ENCODE measurements at regions not wholly inside any gene's neighbourhood (a gene's known extent, or its start where the extent isn't known, plus 50 kb on each side); places are given as distances from the start of the nearest gene placed in this dataset.

DNA sequence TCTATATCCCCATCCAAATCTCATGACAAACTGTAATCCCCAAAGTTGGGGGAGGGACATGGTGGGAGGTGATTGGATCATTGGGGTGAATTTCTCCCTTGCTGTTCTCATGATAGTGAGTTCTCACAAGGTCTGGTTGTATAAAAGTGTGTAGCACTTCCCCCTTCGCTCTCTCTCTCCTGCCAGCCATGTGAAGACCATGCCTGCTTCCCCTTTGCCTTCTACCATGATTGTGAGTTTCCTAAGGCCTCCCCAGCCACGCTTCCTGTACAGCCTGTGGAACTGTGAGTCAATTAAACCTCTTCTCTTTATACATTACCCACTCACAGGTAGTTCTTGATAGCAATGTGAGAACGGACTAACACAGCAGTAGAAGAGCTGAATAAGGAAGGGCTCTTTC lies 62.6 kb upstream of the VASH1 start:
- intact Hi-C loops (cut with micrococcal nuclease; ENCODE audit: unreplicated experiment) = no loop called here
- no TSS peak for BruUV-seq (replicated peaks)
- no peak overlapping the region for H3K4me3 ChIP-seq (ENCODE audit: low read depth, low read length, poor library complexity, severe bottlenecking)
- no peak overlapping the region for H3K27ac ChIP-seq (ENCODE audit: low read depth, low read length, poor library complexity, severe bottlenecking)
- no peaks in the 10 kb centered on the region for H3K9me3 ChIP-seq (ENCODE audit: low read depth, low read length, poor library complexity, severe bottlenecking)
- H3K27me3 ChIP-seq (replicated peaks; ENCODE audit: insufficient read depth, low read depth, low read length, poor library complexity) = no peaks in the 10 kb centered on the region
- no peaks in the 10 kb centered on the region for H3K36me3 ChIP-seq (ENCODE audit: insufficient read depth, low read length, poor library complexity, severe bottlenecking)
- H3K4me1 ChIP-seq (ENCODE audit: insufficient read depth, low read length, poor library complexity, severe bottlenecking) = no peaks in the 10 kb centered on the region
- CTCF ChIA-PET = no interaction called here
- TF ChIP-seq EZH2 (IDR thresholded peaks at IDR 0.05; ENCODE audit: borderline replicate concordance, low read depth, low read length, poor library complexity, severe bottlenecking) = no peak
- TF ChIP-seq, protein P1, sequence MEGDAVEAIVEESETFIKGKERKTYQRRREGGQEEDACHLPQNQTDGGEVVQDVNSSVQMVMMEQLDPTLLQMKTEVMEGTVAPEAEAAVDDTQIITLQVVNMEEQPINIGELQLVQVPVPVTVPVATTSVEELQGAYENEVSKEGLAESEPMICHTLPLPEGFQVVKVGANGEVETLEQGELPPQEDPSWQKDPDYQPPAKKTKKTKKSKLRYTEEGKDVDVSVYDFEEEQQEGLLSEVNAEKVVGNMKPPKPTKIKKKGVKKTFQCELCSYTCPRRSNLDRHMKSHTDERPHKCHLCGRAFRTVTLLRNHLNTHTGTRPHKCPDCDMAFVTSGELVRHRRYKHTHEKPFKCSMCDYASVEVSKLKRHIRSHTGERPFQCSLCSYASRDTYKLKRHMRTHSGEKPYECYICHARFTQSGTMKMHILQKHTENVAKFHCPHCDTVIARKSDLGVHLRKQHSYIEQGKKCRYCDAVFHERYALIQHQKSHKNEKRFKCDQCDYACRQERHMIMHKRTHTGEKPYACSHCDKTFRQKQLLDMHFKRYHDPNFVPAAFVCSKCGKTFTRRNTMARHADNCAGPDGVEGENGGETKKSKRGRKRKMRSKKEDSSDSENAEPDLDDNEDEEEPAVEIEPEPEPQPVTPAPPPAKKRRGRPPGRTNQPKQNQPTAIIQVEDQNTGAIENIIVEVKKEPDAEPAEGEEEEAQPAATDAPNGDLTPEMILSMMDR (conservative IDR thresholded peaks at IDR 0.05; ENCODE audit: low read depth, low read length) = no peak
- no peak for DNase-seq (ENCODE audit: low spot score)
- POLR2A ChIA-PET (ENCODE audit: low non-redundant PET) = no interaction called here

GRCh38 chr14:76699209-76699938 lies 61.9 kb upstream of the VASH1 start:
- no TSS peak for BruUV-seq (replicated peaks)
- Histone ChIP-seq H3K36me3 (ENCODE audit: insufficient read depth, low read length, poor library complexity, severe bottlenecking) (no peaks in the 10 kb centered on the region), H3K9me3 (ENCODE audit: low read depth, low read length, poor library complexity, severe bottlenecking) (no peaks in the 10 kb centered on the region), H3K27ac (ENCODE audit: low read depth, low read length, poor library complexity, severe bottlenecking) (no peak overlapping the region), H3K27me3 (replicated peaks; ENCODE audit: insufficient read depth, low read depth, low read length, poor library complexity) (no peaks in the 10 kb centered on the region), H3K4me1 (ENCODE audit: insufficient read depth, low read length, poor library complexity, severe bottlenecking) (no peaks in the 10 kb centered on the region), H3K4me3 (ENCODE audit: low read depth, low read length, poor library complexity, severe bottlenecking) (no peak overlapping the region)
- intact Hi-C loops (cut with micrococcal nuclease; ENCODE audit: unreplicated experiment) = no loop called here
- TF ChIP-seq EZH2 (IDR thresholded peaks at IDR 0.05; ENCODE audit: borderline replicate concordance, low read depth, low read length, poor library complexity, severe bottlenecking) = no peak
- TF ChIP-seq, protein P1 (conservative IDR thresholded peaks at IDR 0.05; ENCODE audit: low read depth, low read length) = no peak
- DNase-seq (ENCODE audit: low spot score) = no peak
- ChIA-PET POLR2A (ENCODE audit: low non-redundant PET) (no interaction called here), CTCF (no interaction called here)

GRCh38 chr14:76699939-76700590 lies 61.2 kb upstream of the VASH1 start:
- BruUV-seq (replicated peaks) = no TSS peak
- CTCF ChIA-PET = no interaction called here
- no peaks in the 10 kb centered on the region for H3K27me3 ChIP-seq (replicated peaks; ENCODE audit: insufficient read depth, low read depth, low read length, poor library complexity)

More at GRCh38 chr14:76699939-76700590, 61.2 kb upstream of the VASH1 start:
- no peaks in the 10 kb centered on the region for H3K4me1 ChIP-seq (ENCODE audit: insufficient read depth, low read length, poor library complexity, severe bottlenecking)
- TF ChIP-seq, protein P1 (conservative IDR thresholded peaks at IDR 0.05; ENCODE audit: low read depth, low read length) = no peak
- TF ChIP-seq EZH2 (IDR thresholded peaks at IDR 0.05; ENCODE audit: borderline replicate concordance, low read depth, low read length, poor library complexity, severe bottlenecking) = no peak
- no peaks in the 10 kb centered on the region for H3K9me3 ChIP-seq (ENCODE audit: low read depth, low read length, poor library complexity, severe bottlenecking)
- no peak overlapping the region for H3K4me3 ChIP-seq (ENCODE audit: low read depth, low read length, poor library complexity, severe bottlenecking)
- no peaks in the 10 kb centered on the region for H3K36me3 ChIP-seq (ENCODE audit: insufficient read depth, low read length, poor library complexity, severe bottlenecking)
- no peak for DNase-seq (ENCODE audit: low spot score)
- intact Hi-C loops (cut with micrococcal nuclease; ENCODE audit: unreplicated experiment) = no loop called here
- POLR2A ChIA-PET (ENCODE audit: low non-redundant PET) = no interaction called here
- no peak overlapping the region for H3K27ac ChIP-seq (ENCODE audit: low read depth, low read length, poor library complexity, severe bottlenecking)
